NCI-H69 (cell line): ENCODE measurements at regions not wholly inside any gene's neighbourhood (a gene's known extent, or its start where the extent isn't known, plus 50 kb on each side); places are given as distances from the start of the nearest gene placed in this dataset.
"Not testable (repeated sequence)": the region's sequence is repeated elsewhere in the genome, so short reads cannot be mapped to it uniquely, and the experiment has no call there.

Experiments used
- DNase-seq: peaks from one replicate; lab custom pipeline; 2025; lab: John Stamatoyannopoulos, UW

DNA sequence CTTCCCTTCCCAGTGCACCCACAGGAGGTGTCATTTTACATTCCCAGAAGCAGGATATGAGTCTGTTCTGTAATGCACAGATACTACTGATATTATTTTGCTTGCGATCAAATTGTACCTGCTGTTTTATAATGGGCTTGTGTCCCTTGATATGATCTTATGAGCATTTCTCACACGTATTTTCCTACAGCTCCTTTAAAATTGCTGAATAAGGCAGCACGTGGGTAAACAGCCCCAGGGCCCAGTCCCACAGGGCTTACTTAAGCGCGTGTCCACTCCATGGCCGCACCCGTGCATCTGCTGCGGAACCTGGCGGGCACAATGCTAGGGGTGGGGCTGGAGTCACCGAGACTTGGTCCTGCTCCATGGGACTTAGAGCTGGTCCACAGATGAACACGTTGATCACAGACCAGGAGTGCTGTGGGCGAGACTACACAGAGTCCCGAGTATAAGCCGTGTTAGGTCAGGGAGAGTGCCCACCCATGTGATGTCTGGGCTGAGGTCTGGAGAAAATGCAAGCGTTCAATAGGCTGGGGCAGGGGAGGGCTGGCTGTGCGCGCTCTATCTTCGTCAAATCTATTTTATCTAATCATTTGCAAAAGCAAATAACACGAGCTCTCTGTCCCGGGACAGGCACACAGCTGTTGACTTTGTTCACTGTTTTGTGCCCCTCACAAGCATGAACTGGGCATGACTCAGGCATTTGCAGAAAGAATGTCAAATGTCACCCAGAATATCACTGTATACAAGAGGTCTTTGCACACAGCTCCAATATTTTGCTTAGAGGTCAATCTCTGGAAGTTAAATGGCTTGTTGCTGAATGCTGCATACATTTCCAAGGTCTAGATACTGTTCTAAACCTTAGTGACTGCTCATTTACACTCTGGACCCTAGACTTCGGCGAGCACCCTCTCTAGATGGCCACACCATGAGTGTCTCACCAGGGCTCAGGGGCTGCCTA is 119.3 kb downstream of the CRYAA start:
- DNase-seq, result peak; percentile 78

DNA sequence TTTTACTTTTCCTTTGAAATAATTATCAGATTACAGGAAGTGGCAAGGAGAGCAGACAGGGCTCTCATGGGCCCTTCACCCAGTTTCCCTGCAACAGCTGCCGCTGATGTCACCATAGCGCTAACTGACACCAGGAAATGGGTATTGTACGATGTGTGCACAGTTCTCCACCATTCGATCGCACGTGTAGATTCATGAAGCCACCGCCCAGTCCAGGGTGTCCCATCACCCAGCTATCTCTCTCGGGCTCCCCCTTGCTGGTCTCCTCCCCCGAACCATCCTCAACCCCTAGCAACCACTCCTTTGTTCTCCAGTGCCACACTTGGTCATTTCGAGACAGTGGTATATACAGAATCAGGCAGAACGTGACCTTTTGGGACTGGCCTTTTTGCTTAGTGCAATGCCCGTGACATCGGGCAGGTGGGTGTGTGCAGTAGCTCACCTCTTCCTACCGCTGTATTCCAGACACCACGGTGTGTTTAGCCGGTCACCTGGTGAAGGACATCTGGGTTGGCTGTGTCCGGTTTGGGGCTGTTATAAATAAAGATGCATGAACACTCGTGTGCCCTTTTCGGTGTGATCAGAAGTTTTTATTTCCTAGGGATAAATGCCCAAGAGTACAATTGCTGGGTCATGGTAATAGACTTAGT is 118.4 kb downstream of the CRYAA start:
- DNase-seq, result peak; percentile 74

DNA sequence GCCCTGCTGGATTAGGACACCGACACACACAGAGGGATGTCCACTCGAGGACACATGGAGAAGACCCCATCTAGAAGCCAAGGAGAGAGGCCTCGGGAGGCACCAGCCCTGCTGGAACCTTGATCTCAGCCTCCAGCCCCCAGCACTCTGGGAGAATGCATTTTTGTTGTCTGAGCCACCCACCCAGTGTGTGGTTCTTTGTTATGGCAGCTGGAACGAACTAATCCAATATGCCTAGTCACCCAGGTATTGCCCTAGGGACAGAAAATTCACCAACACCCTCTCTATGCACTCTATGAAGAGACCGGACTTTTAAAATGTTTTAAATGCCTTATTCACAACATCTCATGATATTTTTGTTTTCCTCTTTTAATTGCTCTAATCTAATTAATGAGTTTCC is 117.4 kb downstream of the CRYAA start:
- DNase-seq, result no peak

DNA sequence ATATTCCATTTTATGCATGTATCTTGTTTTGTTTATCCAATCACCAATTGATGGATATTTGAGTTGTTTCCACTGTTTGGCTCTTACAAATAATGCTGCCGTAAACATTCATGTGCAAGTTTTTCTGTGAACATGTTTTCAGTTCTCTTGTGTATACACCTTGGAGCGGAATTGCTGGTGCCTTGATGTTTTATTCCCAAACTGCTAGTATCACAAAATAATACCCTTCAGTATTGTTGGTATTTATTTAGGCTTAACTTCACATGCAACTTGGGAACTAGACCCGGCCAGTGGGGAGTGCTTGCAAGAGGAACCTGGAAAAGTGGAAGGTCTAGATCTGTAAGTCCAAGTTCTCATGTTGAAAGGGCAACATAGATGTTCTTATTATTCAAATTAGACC is 115.9 kb downstream of the CRYAA start:
- DNase-seq, result no peak

DNA sequence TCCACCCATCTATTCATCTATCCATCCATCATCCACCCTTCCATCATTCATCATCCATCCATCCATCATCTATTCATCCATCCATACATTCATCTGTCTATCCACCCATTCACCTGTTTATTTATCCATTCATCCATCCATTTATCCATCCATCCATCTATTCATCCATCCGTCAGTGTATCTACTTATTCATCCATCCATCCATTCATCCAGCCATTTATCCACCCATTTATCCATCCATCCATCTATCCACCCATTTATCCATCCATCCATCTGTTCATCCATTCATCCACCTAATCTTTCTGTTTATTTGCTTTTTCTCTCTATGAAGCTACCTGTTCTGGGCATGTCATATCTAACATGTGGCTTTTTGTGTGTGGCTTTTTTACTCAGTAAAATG is 115.4 kb downstream of the CRYAA start:
- no peak for DNase-seq

DNA sequence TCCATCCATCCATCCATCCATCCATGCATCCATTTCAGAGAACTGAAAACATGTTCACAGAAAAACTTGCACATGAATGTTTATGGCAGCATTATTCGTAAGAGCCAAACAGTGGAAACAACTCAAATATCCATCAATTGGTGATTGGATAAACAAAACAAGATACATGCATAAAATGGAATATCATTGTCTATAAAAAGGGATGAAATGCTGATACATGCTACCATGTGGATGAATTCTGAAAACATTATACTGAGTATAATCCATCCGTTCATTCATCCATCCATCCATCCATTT is 115.1 kb downstream of the CRYAA start:
- not testable (repeated sequence) for DNase-seq

DNA sequence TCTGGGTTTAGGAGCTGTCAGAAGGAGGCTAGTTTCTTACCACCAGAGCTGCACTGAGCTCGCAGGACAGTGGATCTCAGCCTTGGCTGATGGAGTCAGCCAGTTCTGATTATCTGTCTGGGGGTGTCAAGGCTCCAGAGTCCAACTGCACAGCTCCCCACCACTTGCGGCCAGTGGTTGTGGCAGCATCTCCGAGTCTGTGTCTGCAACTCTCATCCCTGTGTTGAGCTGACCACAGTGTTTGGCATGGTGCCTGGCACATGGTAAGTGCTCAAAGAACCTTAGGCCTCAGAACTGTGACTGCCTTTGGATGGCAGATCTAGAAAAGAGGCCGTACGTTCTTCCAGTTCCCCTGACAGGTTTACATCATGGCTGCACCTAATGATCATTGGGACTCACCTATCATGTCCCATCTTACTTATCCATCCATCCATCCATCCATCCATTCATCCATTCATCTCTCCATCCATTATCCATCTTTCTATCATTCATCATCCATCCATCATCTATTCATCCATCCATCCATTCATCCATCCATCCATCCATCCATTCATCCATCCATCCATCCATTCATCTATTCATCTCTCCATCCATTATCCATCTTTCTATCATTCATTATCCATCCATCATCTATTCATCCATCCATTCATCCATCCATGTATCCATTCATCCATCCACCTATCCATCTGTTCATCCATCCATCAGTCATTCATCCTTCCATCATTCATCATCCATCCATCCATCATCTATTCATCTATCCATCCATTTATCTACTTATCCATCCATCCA is 114.5 kb downstream of the CRYAA start:
- no peak for DNase-seq

DNA sequence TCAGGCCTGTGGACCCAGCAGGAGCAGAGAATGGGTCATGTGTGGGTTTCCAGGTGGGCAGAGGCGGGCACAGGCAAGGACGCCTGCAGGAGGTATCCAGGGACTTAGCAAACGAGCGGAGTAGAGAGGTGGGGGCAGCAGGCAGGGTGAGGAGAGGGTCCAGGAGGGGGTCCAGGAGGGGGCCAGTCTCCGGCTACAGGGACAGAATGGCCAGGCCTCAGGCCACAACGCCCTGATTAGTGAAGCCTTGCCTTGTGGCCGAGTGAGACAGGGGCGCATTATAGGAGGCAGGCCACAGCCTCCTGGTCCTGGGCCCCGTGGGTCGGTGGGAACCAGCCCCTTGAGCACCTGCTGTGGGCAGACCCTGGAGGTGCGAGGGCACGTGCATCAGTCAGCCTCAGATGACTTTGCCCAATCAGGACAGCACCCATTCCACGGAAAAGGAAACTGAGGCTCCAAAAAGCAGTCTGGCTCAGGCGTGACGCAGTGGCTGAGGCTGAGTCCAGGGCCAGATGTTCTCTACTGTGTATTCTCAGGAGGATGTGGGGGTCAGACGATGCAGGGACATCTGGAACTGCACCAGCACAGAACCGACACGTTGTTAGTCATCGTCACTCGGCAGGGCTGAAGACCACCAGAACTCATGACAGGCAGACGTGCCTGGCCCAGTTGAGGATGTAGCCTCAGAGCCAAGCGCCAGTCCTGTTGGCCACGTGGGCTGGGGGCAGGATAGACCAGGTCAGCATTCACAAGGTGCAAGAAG is 113.7 kb downstream of the CRYAA start:
- DNase-seq, result no peak

DNA sequence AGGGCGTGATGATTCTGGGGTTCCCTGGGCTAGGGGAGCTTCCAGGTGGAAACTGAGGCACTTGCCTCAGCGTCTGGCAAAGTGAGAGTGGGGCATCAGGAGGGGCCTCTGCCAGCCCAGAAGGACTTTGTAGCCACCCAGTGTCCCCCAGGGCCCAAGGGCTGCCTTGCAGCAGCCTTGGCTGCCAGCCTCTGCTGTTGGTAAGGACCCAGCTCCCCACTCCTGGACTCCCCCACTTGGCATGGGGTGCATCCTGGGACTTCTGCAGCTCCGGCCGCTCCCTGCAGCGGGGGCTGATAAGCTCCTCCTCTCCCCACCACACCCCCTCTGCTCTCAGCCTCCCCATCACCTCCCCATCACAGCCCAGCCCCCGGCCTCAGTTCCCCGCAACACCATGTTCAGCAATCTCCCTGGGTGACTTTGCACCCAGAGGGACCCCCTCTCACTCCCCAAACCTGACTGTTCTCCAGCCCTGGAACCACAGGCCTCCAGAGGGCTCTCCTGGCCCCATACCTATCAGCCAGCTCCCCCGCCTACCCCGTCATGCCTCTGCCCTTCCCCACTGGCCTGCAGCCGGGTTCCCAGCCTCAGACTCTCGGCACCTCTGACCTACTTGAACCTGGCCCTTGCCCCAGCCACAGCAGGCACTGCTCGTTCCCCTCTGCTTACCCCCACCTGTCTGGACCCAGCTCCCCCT is 113.0 kb downstream of the CRYAA start:
- DNase-seq, result no peak

DNA sequence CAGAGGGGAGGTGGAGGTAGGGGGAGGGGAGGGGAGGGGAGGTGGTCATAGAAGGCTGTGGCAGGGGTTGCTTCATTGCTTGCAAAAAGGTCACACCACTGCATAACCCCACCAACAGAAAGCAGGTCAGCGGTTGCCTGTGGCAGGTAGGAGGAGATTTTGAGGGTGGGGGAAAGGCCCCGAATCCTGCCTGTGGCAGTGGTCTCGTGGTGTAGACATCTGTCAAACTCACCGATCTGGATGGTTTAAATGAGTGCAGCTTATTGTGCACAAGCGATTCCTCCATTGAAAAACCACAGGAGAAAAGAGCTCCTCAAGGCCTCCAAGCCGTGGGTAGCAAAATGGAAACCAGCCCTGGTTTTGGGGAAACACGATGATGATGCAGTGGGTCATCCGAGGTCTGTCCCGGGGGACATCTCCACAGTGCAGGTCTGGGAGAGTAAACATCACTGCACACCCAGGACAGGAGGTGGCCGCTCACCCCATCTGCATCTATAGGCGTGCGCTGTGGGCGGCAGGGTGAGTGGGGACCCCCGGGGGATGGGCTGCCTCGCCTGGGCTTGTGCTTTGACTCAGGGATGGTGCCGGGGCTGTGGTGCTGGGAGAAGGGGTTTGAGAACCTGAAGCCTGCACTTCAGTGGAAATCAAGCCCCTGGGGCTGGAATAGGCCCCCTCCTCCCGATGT is 112.3 kb downstream of the CRYAA start:
- peak; percentile 35 for DNase-seq

DNA sequence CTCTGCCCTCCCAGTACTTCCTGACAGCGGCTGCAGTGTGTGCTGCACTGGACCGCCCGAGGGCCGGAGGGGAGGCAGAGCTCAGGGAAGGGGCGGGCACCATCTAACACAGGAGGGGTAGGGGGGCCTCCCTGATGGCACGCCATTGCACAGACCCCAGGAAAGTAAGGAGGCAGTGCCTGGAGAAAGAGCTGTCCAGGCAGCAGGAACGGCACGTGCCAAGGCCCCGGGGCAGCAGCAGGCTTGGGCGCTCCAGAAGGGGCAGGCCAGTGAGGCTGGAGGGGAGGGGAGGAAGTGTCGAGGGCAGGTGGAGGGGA is 110.7 kb downstream of the CRYAA start:
- DNase-seq, result no peak

DNA sequence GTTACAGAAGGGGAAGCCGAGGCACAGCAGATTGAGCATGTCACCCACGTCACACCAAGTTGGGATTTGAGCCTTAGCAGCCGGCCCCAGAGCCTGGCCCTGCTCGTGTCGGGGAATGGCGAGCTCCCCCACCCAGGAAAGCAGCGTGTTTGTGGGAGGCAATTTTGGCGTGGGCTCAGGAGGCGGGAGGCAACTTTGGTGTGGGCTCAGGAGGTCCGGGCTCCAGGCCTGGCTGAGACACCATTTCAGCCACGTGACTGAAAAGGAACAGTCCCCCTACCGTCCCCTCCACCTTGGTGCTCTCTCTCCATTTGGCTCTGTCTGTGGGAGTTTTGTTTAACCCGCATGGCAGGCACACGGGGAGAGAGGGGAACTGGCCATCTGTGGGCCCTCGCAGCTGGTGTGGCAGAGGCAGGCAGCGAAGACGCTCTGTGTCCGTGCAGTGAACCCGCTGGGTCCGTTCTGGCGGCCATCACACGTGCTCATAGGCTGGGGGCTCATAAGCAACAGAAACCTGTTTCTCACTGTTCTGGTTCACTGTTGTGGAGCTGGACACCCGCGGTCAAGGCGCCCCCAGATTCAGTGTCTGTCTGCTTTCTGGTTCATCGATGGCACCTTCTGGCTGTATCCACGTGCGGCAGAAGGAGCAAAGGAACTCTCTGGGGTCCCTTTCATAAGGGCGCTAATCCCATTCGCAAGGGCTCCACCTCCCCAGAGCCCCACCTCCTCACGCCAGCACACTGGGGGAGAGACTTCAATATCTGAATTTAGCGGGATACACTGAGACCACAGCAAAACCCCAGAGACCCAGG is 110.2 kb downstream of the CRYAA start:
- DNase-seq, result no peak

DNA sequence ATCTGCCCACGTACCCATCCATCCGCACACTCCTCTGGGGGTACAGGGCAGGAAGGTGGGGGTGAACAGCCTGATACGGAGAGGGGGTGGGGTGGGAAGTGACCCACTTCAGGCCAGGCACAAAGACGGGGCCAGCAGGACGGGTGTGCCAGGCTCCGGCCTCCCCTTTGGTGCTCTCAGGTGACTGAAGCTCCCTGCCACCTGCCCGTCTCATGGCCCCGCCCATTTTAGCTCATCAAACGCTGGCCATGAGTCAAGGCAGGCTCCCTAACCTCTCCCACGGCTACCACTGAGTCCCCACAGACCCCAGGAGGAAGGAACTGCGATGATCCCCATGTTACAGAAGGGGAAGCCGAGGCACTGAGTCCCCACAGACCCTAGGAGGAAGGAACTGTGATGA is 109.6 kb downstream of the CRYAA start:
- no peak for DNase-seq

DNA sequence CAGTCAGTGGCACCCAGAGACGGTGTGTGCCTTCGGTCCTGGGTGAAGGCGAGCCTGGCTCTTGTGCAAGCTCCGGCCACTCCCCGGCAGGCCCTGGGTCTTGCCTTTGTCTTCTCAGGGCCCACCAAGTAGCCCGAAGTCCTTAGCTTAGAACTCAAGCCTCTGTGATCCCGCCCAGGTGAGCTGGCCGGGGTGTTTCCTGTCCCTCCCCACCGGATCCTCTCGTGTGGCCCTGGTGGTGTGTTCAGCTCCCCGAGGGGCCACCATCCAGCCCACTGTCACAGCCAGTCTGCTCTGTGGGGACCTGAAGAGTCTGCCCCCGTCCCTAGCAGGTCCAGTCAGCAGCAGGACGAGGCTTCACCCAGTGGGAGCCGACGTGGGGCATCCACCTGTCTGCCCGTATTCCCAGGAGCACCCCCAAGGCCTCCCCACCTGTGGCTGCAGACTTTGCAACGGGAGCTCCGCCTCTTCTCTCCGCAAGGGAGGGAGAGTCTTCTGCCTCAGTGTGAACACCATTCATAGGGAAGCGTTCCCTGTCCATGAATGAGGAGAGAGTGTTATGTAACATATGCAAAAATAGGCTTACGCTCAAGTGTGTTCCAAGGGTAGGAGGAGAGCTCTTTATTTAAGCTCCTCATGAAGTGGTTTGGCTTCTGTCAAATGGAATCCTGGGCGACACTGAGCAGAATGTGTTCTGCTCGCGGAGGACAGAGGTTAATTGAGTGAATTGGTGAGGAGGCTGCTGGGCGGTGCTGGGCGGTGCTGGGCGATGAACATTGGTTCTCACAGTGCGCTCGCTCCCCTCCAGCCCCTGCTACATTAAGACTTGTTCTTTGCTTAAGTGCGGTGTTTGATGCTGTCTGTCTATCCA is 108.9 kb downstream of the CRYAA start:
- DNase-seq, result no peak

DNA sequence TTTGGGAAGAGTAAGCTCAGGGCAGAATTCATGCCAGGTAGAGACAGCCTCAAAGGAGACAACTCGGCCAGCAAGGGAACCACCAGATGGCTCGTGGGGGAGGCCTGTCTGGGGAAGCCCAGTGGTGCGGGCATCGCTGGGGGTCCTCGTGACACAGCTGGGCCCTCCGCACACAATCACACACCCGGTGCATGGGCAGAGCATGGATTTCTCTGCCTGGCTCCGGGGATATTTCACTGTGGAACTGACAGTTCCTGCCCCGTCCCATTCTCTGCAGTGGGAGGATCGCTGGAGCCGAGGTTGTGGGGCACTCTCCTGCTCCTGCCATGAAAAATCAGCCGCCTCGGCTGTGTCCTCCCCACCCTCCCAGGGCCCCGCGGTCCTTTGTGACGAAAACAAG is 108.0 kb downstream of the CRYAA start:
- no peak for DNase-seq

DNA sequence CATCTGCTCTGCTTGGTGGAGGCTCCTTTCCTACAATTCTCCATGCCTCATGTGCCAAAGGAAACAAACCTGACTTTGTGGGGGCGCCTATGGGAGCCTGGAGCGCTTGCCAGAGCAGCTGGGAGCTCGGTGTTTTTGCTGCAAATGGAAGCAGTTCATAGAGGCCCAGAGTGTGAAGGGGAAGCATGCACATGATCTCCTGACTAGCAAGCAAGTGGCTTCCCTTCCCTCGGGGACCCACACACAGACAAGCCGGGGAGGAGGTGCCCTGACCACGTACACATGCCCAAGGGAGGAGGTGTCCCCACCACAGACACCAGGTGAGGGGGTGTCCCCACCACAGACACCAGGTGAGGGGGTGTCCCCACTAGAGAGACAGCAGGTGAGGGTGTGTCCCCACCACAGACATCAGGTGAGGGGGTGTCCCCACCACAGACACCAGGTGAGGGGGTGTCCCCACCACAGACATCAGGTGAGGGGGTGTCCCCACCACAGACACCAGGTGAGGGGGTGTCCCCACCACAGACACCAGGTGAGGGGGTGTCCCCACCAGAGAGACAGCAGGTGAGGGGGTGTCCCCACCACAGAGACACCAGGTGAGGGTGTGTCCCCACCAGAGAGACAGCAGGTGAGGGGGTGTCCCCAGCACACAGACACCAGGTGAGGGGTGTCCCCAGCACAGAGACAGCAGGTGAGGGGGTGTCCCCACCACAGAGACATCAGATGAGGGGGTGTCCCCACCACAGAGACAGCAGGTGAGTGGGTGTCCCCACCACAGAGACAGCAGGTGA is 106.8 kb downstream of the CRYAA start:
- no peak for DNase-seq

DNA sequence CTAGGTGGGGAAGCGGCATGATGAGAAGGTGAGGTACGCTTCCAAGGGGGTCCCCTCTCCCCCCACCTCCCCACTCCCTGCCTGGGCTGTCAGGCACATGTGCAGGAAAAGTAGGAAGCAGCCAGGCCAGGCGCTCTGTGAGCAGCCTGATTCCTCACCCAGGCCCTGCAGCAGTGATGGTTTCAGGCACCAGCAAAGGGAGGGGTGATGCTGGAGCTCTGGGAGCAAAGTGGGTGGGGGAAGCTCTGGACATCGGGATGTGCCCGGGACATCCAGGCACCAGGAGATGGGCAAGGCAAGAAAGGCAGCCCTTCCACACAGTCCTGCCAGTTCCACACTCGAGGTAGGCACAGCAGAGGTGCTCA is 106.1 kb downstream of the CRYAA start:
- DNase-seq, result no peak
